22Rv1 (cell line): ENCODE measurements at regions not wholly inside any gene's neighbourhood (a gene's known extent, or its start where the extent isn't known, plus 50 kb on each side); places are given as distances from the start of the nearest gene placed in this dataset.

Source experiments
- ZFX ChIP-seq: fragments of 450-650 bp; IDR thresholded peaks from 2 replicates; pipeline ENCODE4 v1.6.1; 2017; ENCODE audit warnings: antibody characterized with exemption, borderline replicate concordance
- TF ChIP-seq, protein P1 (sequence below): fragments of 450-650 bp; IDR thresholded peaks from 2 replicates; pipeline ENCODE4 v1.5.1; 2017; ENCODE audit warnings: mild to moderate bottlenecking

DNA sequence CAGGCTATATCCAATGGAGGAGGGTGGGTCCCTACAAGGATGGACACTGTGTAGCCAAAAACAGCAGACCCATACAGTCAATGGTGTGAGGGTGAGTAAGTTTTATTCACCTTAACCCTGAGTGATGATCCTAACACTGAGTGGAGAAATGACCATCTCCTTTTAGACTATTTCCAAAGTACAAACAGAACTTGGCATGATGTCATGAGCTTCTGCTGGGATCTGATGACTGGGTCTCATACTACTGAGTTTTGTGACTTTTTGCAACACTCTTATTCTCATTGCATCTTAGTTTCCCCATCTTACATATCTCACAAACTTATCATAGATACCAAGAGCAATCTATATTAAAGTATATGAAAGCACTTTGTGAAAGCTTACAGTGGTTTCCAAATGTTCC lies 330.3 kb upstream of the CFAP20DC start:
- TF ChIP-seq, protein P1, sequence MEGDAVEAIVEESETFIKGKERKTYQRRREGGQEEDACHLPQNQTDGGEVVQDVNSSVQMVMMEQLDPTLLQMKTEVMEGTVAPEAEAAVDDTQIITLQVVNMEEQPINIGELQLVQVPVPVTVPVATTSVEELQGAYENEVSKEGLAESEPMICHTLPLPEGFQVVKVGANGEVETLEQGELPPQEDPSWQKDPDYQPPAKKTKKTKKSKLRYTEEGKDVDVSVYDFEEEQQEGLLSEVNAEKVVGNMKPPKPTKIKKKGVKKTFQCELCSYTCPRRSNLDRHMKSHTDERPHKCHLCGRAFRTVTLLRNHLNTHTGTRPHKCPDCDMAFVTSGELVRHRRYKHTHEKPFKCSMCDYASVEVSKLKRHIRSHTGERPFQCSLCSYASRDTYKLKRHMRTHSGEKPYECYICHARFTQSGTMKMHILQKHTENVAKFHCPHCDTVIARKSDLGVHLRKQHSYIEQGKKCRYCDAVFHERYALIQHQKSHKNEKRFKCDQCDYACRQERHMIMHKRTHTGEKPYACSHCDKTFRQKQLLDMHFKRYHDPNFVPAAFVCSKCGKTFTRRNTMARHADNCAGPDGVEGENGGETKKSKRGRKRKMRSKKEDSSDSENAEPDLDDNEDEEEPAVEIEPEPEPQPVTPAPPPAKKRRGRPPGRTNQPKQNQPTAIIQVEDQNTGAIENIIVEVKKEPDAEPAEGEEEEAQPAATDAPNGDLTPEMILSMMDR = no peak
- TF ChIP-seq ZFX = no peak
